G401 (cell line): ENCODE measurements at regions not wholly inside any gene's neighbourhood (a gene's known extent, or its start where the extent isn't known, plus 50 kb on each side); places are given as distances from the start of the nearest gene placed in this dataset.

ENCODE experiments used
- DNase-seq: peaks from one replicate; pipeline ENCODE4 v3.0.0-alpha.2; 2015; ENCODE audit warnings: low spot score
- in situ Hi-C: cut with HindIII; loops from 2 replicates; pipeline ENCODE4 v1.10.0; 2016; ENCODE audit warnings: low sequenced_read_pairs, mixed read lengths

DNA sequence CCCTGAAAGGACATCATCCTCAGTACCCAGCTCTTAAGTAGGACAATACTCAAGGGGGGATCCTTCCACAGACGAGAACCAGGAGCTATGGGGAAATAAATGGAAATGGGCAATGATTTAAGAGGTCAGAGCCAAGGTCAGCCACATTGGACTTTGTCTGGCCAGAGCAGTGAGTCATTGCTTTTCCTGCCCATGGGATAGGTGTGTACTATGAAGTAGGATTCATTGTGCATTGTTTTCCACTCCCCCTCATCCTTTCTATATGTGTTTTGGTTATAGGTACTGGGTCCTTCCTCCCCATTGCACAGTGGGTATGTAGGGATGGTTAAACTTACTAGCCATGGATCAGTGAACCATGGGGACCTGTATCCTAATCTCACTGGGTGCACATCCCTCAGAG is 328.9 kb upstream of the USP25 start:
- DNase-seq: no peak
- in situ Hi-C loops: no loop called here

DNA sequence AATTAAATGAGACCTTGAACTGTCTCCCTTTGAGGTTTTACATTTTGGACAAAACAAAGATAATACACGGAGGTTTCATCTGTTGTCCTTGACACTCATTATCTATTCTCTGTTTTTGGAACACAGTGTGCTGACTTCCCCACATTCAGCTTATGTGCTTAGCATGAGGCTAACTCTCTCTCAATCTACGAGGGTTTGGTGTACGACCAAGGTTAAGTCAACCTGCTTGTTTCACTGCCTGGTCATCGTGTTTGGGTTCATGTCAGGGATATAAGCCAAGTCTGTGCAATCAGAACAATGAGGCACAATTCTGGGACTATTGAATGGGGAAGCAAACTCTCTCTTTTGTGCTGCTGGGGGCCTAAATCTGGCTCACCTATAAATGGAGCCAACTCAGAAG is 328.5 kb upstream of the USP25 start:
- DNase-seq: no peak
- in situ Hi-C loops: no loop called here

DNA sequence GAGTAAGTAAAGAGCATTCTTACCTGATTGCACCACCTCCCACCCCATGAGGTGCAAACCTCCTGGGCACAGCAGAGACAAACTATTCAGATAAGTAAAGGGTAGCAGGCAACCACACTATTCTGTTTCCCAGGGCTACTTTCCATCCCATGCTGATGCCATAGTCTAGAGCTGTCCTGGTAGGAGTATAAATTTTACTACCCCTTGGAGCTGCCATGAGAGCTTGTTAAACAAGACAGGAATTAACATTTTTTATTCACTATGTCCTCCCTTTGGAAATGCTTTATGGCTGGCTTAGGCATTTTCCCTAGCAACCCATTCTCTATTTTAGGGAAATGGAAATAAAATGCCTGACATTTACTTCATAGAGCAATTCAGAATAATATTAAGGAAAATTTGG is 324.6 kb upstream of the USP25 start:
- DNase-seq: no peak
- in situ Hi-C loops: no loop called here

DNA sequence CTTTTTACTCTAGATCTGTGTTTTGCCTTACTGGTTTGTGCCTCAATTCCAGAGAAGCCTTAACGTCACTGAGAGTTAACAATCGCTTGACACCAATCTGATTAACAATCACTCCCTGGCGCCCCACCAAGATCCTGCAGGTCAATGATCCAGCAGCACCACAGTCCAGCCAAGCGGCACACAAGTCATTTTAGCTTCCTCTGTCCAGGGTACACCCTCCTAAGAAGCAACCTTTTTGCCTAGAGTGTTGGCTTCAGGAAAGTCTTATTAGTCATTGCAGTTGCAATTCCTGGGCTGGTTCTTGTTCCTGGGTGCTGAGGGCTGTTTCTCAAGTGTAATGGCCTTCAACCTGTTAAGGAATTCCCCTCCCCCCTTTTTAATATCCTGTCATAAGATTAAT is 323.0 kb upstream of the USP25 start:
- no peak for DNase-seq
- in situ Hi-C loops: no loop called here

DNA sequence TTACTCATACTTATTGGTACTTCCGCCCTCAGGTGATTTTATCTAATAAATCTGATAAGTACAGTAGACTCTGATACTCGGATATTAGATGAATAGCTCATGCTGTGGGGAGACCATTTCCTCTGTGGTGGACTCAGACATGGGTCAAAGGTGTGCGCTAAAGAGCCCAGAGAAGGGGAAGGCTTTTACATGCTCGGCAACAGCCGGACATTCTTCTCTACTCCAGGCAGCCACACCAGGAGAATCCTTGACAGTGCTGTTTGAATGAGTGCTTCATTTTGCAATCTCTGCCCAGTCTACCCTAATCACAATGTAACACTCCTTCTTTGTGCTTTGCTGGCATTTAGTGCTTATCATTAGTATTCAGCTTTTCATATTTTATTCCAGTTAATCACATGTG is 322.2 kb upstream of the USP25 start:
- in situ Hi-C loops: no loop called here
- DNase-seq: no peak

DNA sequence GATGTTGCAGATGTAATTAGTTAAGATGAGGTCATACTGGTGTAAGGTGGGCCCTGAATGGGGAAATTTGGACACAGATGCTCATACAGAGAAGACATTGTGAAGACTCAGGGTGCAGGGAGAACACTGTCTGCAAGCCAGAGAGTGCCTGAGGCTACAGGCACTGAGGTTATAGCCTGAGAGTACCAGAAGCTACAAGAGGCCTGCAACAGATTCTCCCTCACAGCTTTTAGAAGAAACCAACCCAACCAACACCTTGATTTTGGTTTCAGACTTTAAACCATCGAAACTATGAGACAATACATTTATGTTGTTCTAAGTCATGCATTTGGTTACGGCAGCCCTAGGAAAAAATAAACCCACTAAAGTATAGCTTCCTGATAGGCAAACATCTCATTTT is 321.7 kb upstream of the USP25 start:
- no peak for DNase-seq
- in situ Hi-C loops: no loop called here

DNA sequence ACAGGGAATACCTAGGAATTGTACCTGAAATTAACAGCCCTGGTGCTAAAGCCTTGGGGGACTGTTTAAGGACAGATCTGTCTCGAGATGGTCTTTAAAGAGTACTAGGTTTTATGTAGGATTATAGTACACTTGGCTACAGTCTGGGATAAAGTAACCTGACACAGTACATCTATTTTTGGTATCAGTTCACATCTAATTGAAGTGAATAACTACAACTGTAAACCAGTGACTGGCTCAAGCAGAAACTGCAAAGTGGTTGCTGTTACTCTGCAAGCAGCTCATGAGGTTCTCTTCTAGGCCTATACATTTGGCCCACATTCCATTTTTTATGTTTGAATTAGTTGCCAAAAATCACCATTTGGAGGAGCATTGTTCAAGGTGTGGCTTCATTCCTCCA is 320.8 kb upstream of the USP25 start:
- DNase-seq: no peak
- in situ Hi-C loops: no loop called here

DNA sequence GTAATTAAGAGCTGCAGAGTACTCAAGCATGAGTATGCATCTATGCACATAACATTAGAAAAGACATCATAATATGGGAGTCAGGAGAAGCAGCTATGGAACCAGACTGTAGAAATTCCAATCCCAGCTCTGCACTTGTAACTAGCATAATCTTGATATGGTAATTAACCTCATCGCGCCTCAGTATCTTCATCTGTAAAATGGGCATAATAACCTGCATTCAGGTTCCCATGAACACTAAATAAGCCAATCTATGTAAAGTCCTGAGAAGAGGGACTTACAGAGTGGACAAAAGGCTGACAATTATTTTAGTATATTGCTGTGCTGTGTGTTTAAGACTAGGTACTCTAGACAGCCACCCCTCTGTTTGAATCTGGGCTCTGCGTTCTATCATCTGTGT is 318.9 kb upstream of the USP25 start:
- in situ Hi-C loops: no loop called here
- no peak for DNase-seq

DNA sequence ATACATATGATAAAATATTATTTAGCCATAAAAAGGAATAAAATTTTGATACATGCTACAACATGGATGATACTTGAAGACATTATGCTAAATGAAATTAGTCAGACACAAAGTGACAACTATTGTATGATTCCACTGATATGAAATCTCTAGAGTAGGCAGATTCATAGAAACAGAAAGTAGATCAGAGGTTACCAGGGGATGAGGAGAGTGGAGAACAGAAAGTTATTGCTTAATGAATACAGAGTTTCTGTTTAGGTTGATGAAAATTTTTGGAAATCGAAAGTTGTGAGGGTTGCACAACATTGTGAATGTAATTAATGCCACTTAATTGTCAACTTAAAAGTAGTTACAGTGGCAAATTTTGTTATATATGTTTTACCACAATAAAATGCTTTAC is 315.7 kb upstream of the USP25 start:
- in situ Hi-C loops: no loop called here
- no peak for DNase-seq

DNA sequence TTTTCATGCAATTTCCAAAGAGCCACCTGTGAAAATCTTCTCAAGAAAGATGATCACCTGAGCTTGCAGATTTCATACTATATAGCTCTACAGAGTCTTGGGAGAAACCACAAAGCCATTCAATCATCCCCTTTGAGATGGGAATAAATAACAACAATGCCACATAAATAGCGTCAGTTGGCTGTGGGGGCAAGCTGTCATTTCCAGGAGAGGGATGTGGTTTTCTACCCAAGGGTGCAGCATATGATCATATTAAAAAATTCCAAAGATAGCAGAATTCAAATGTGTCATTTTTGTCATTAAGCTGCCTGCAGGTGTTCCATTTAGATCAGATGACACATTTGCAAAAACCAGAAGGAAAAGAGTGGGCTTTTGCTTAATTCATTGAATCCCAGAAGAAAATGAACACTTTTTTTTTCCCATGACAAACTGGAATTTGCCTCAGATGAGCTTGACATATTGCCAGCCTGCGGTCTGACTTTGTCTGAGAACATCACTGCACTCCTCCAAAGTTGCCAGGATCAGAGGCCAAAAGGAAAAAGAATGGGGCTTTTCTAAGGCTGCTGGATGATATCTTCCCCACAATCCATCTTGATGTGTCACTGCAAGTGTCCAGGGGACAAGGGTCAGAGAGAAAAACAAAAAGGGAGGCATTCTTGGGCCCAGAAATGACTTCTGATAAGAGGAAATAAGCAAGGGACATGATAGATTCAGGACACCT is 314.1 kb upstream of the USP25 start:
- no peak for DNase-seq
- in situ Hi-C loops: no loop called here

DNA sequence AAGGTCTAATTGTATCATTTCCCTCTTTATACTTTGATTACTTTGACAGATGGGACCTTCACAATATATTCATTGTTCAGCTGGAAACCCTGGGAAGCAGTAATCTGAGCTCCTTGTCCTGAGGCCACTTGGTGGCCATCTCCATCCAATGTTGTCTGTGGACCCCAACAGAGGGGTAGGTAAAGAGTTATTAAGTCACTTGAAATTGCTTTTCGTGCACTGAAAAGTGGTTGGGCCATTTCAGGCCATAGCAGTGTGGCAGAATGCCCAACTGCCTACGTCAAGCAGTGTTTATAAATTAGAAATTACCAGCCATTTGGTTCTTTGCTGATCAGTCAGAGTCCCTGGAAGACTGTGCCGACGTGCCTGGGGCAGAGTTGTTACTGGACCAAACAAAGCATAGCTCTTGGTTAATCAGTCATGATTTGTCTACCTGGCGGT is 308.3 kb upstream of the USP25 start:
- in situ Hi-C loops: no loop called here
- no peak for DNase-seq

DNA sequence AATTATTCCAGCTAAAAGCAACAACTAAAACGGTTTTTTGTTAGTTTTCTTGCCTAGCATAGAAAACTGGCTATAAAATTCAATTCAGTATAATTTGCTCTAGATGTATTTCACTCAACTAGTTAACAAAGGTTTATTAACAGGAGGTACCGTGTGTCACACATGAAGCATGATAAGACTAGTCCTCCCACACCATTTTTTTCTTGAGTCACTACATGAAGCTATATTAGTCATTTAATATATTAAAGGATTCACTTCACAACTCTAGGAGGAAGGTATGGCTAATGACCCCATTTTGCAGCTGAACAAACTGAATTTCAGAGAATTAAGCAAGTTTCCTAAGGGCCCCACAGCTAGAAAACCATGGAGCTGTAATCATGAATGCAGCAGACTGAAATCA is 307.8 kb upstream of the USP25 start:
- no peak for DNase-seq
- in situ Hi-C loops: no loop called here

DNA sequence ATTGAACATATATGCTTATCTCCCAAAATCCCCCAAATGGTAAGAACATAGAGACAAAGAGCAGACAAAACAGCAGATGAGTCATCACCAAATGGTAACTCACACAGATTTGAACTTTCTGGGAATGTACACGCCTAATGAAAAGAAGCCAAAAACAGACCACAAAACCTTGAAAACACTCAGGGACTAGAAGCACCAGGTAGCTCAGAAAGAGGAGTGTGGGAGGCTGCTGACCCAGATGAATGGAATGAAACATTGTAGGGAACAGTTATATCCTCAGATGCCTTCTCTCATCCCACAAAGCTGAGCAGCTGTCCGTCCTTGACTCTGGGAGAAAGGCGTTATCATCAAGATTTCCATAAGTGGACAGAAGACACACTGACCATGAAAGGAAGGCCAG is 307.0 kb upstream of the USP25 start:
- in situ Hi-C loops: no loop called here

DNA sequence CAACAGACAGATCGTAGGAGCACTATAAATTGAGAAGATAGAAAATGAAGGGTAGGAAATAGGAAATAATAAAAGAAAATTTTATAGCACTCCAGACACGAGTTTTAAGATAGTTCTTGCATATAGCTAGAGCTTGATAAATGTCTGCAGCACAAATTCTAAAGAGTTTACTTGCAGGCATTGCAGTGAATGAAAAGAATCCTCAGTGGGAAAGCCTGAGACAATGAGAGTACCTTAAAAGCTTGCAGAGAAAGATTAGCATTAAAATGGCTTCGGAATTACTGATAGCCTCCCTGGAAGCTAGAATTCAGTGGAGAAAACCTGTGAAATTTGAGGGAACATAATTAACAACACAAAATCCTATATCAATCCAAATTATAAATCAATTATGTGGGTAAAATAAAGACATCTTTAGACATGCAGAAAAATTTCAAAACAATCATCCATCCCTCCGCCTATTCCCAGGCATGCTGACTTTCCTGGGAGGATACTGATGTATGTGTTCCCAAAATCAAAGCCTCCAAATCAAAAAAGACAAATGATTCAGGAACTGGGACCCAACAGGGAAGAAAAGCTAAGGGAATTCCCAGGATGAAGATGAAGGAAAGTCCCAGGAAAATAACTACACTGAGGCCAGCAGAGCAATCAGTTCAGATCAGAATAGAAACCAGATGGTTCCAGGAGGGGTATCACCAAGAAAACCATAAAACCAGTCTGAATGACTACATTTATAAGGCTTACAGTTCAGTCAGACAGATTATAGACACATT is 305.9 kb upstream of the USP25 start:
- in situ Hi-C loops: no loop called here
- DNase-seq: no peak

More for the DNA sequence above, 307.0 kb upstream of the USP25 start:
- no peak for DNase-seq

DNA sequence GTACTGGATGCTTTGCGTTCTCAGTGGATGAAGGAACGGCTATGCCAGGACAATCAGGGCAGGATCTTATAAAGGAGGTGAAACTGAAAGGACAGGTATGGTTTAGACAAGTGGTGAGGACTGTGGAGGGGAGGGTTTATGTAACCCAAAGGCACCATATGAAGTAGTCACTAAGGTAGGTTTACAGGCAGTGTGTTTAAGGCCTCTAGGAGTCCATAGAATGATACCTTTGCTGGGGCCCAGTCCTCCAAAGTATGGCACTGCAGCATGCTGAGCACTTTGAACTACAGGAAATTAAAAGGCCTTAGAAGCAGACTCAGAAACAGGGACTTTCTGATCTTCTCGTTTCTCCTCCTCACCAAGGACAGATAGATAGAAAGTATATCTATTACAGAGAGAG is 304.7 kb upstream of the USP25 start:
- DNase-seq: no peak
- in situ Hi-C loops: no loop called here

DNA sequence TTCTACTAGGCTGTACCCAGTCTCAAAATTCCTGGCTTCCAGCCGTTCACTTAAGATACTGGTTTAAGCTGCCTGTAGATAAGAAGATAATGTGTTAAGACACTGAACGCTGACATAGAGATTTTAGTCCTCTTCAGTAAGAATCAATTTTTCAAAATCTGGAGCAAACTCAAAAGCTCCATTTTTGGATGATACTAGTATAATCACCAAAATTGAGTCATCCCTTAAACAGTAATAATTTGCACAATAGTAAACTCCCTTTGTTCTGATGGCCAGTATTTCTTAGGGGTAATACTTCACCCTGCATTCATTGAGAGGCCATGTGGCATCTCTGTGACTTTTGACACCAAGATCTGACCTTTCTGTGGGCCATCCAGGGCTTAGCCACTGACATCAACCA is 299.8 kb upstream of the USP25 start:
- no peak for DNase-seq
- in situ Hi-C loops: no loop called here

DNA sequence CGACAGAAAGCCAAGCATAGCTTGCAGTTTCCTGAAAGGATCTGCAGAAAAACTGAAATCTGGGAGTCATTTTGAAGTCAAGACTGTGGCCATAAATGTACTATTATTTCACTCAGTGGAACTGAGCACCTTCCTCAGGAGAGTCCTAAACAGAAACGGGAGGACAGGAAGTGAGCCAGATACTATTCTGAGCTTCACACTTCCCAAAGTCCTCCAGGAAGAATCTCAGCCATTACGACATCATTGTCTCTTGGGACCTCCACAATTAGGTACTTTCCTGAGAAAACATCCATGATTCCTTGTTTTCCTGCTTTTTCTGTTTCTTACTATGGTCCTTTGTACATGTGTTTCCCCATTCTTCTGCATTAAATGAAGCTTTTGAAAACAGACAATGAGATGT is 299.2 kb upstream of the USP25 start:
- in situ Hi-C loops: no loop called here
- DNase-seq: no peak

DNA sequence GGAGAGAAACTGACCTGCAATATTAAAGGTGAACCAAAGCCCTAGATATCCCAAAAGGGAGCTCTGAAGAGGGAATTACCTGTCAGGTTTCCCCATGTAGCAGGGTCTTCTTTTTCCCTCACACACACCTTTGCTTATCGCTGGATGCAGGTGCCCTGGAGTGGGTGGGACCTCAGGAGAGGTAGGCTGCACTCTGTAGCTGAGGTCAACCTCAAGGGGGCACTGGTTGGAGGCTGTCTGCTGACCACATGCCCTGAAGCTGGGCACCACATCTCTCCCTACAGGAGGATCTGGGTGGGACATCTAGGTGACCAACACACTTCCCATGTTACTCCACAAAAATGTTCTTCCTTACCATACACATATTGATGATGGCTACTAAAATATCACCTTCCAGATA is 298.7 kb upstream of the USP25 start:
- in situ Hi-C loops: no loop called here
- no peak for DNase-seq

DNA sequence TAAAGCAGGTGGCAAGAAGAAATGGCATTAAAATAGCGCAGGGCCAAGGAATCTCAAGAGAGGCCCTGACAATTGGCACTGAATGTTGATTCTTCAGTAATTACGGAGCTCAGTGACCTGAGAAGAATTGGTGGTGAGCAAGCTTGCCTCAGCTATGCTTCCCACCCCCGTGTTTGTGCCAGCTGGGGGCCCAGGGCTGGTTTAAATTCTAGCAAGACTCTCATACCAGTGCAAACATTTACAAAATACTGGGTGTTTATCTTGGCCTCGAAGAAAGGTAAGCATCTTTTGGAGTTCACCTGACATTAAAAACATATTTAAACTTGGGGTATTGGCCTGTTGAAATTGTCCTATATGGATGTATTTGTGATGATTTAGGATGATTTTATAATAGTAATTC is 296.7 kb upstream of the USP25 start:
- in situ Hi-C loops: no loop called here

DNA sequence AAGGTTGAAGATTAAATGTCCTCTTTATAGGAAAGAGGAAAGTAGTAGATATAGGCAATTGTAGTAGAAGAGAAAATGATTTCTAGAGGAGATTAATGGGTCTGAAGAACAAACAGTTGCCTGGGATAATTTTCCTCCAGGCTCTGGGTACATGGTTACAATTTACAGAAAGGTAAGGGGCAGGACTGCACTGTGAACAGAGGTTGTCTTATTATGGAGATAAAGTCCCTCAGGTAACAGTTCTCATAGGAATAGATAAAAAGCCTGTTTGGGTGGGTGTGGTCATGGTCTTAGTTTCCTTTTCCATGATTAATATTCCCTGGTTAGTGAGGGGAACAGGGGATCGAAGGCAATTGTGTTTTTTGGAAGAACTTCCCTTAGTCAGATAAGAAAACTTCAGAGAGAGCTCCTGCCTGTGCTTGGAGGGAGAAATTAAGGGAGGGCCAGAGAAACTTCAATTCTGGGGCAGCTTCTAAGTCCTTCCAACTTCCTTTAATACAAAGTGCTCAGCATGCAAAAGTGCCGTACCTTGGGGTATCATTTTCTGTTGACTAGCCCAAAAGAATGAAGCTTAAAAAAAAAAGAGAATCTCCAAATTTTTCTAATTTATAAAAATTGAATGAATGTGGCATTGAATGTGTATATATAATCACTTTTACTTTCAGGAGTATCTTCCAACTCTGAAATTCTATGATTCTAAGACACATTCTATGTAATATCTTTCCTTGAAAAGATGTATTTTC is 295.4 kb upstream of the USP25 start:
- in situ Hi-C loops: no loop called here
- DNase-seq: no peak

More for the DNA sequence above, 296.7 kb upstream of the USP25 start:
- DNase-seq: no peak
